Calu3 (cell line): ENCODE measurements at regions not wholly inside any gene's neighbourhood (a gene's known extent, or its start where the extent isn't known, plus 50 kb on each side); places are given as distances from the start of the nearest gene placed in this dataset.
"Not testable (repeated sequence)": the region's sequence is repeated elsewhere in the genome, so short reads cannot be mapped to it uniquely, and the experiment has no call there.

Source experiments
- BruUV-seq: library from RNA; stranded (reverse); fragments of 400-500 nt; replicated peaks from 2 replicates; lab custom pipeline; 2021; lab: Mats Ljungman, UMichigan
- CTCF ChIA-PET: fragments of 300-600 bp; sonication (Branson Sonifier 250); formaldehyde crosslinking; loops from one replicate; lab custom pipeline; 2022; ENCODE audit warnings: antibody characterized with exemption; lab: Charles Lee
- DNase-seq: peaks from one replicate; pipeline ENCODE4 v3.0.0; 2022
- H3K27ac Mint-ChIP-seq: one replicate; pipeline ENCODE4 v1.8.0; 2022; ENCODE audit warnings: mixed read lengths; ENCODE audit not compliant: unreplicated experiment
- H3K27me3 Mint-ChIP-seq: one replicate; pipeline ENCODE4 v1.8.0; 2022; ENCODE audit warnings: mixed read lengths; ENCODE audit not compliant: unreplicated experiment
- H3K36me3 Mint-ChIP-seq: one replicate; pipeline ENCODE4 v1.8.0; 2022; ENCODE audit warnings: mild to moderate bottlenecking, moderate library complexity, mixed read lengths; ENCODE audit not compliant: insufficient read depth, unreplicated experiment
- H3K4me1 Mint-ChIP-seq: one replicate; pipeline ENCODE4 v1.8.0; 2022; ENCODE audit warnings: mild to moderate bottlenecking, low read depth, mixed read lengths; ENCODE audit not compliant: unreplicated experiment
- H3K4me3 Mint-ChIP-seq: one replicate; pipeline ENCODE4 v1.8.0; 2022; ENCODE audit warnings: mild to moderate bottlenecking, low read depth, moderate library complexity, mixed read lengths; ENCODE audit not compliant: unreplicated experiment
- H3K9me3 Mint-ChIP-seq: one replicate; pipeline ENCODE4 v1.8.0; 2022; ENCODE audit warnings: low read depth, mixed read lengths; ENCODE audit not compliant: unreplicated experiment
- CTCF ChIP-seq: fragments of 200-600 bp; IDR thresholded peaks from one replicate; pipeline ENCODE4 v1.8.0; 2022; ENCODE audit warnings: antibody characterized with exemption; ENCODE audit not compliant: unreplicated experiment
- intact Hi-C: fragments of 100-400 bp; cut with micrococcal nuclease; formaldehyde crosslinking; loops from one replicate; pipeline ENCODE4 v1.10.0; 2022; ENCODE audit not compliant: unreplicated experiment

- H3K4me3 Mint-ChIP-seq, result no peak overlapping the region
- BruUV-seq, result no TSS peak
Measured at GRCh38 chr9:96057155-96057554, 181.7 kb downstream of the ERCC6L2 start.

GRCh38 chr9:96056226-96056625 lies 180.7 kb downstream of the ERCC6L2 start:
- BruUV-seq, result no TSS peak
- no peak for TF ChIP-seq CTCF
- no peaks in the 10 kb centered on the region for H3K4me1 Mint-ChIP-seq
- H3K4me3 Mint-ChIP-seq, result no peak overlapping the region
- peaks cover 5% of the 10 kb centered on the region for H3K9me3 Mint-ChIP-seq
- peaks cover 80% of the 10 kb centered on the region for H3K27me3 Mint-ChIP-seq
- no peaks in the 10 kb centered on the region for H3K36me3 Mint-ChIP-seq
- intact Hi-C loops, result no loop called here
- CTCF ChIA-PET, result no interaction called here
- no peak for DNase-seq
- no peak overlapping the region for H3K27ac Mint-ChIP-seq

More at GRCh38 chr9:96057155-96057554, 181.7 kb downstream of the ERCC6L2 start:
- Mint-ChIP-seq H3K4me1 (no peaks in the 10 kb centered on the region), H3K36me3 (no peaks in the 10 kb centered on the region), H3K9me3 (peaks cover 5% of the 10 kb centered on the region), H3K27me3 (peaks cover 80% of the 10 kb centered on the region), H3K27ac (no peak overlapping the region)
- TF ChIP-seq CTCF, result no peak
- intact Hi-C loops, result no loop called here
- DNase-seq, result no peak
- CTCF ChIA-PET, result no interaction called here

GRCh38 chr9:96054248-96054647 lies 178.8 kb downstream of the ERCC6L2 start:
- H3K27me3 Mint-ChIP-seq, result peaks cover 62% of the 10 kb centered on the region
- H3K4me3 Mint-ChIP-seq, CTCF ChIA-PET, H3K4me1 Mint-ChIP-seq, BruUV-seq, H3K9me3 Mint-ChIP-seq, DNase-seq, H3K27ac Mint-ChIP-seq, intact Hi-C loops, H3K36me3 Mint-ChIP-seq: not testable (repeated sequence)

- H3K9me3 Mint-ChIP-seq, result peaks cover 5% of the 10 kb centered on the region
- no peak overlapping the region for H3K4me3 Mint-ChIP-seq
- no peaks in the 10 kb centered on the region for H3K4me1 Mint-ChIP-seq
- no peak overlapping the region for H3K27ac Mint-ChIP-seq
- intact Hi-C loops, result no loop called here
- DNase-seq, result no peak
- no peaks in the 10 kb centered on the region for H3K36me3 Mint-ChIP-seq
- no peak for TF ChIP-seq CTCF
- BruUV-seq, result no TSS peak
- H3K27me3 Mint-ChIP-seq, result peaks cover 48% of the 10 kb centered on the region
- CTCF ChIA-PET, result no interaction called here
Measured at GRCh38 chr9:96052686-96053085, 177.2 kb downstream of the ERCC6L2 start.

- Mint-ChIP-seq H3K36me3 (no peaks in the 10 kb centered on the region), H3K9me3 (peaks cover 5% of the 10 kb centered on the region), H3K4me3 (no peak overlapping the region), H3K27ac (no peak overlapping the region), H3K27me3 (peaks cover 43% of the 10 kb centered on the region), H3K4me1 (no peaks in the 10 kb centered on the region)
- TF ChIP-seq CTCF, result no peak
- BruUV-seq, result no TSS peak
- intact Hi-C loops, result no loop called here
- DNase-seq, result no peak
- CTCF ChIA-PET, result no interaction called here
Measured at GRCh38 chr9:96051423-96051822, 175.9 kb downstream of the ERCC6L2 start.
